Thyroid gland (tissue), 4 donors: ENCODE measurements at regions not wholly inside any gene's neighbourhood (a gene's known extent, or its start where the extent isn't known, plus 50 kb on each side); places are given as distances from the start of the nearest gene placed in this dataset.

ENCODE experiments used
- CTCF ChIP-seq, 6 experiments: fragments of 200-600 bp in 3 of 6; fragments of 450-650 bp in 3 of 6; sonication (generic) in 3 of 6; IDR thresholded peaks; one replicate each; pipeline ENCODE4 v1.5.1; 2016 to 2019; ENCODE audit warnings: antibody characterized with exemption in 6 of 6, mild to moderate bottlenecking in 2 of 6, inconsistent platforms in 1 of 6, moderate library complexity in 1 of 6
- POLR2A ChIP-seq, 2 donors: fragments of 450-650 bp; IDR thresholded peaks; one replicate each; pipeline ENCODE4 v1.6.1; 2017; ENCODE audit warnings: antibody characterized with exemption in 2 of 2, mild to moderate bottlenecking in 2 of 2, moderate library complexity in 1 of 2

DNA sequence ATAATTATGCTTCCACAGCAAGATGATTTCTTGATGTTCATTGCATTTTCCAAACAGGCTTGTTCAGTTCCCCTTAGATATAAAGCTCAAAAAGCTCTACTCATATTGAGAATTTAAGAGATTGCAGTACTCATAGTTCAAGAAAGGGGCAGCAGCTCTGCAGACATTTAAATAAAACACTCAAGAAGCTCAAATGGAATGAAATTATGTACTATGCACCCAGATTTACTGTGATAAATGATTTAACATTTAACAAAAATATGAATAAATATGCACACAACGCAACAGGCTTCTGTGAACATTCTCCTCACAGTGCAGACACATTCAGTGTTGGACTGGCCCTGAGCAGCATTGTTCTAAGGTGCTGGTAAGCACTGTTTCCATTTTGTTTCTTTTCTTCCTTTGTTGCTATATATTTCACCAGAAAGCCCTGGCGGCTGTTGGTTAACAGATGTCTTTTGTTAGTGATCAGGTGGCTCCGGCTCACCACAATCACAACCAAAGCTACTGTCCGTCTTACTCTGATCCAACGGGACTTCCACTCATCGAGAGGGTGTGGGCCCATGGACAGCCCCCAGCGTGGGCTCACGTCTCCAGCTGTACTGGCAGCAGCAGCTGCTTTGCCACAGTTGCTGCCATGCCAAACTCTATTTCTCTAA lies 1440.3 kb downstream of the NCAM2 start:
- TF ChIP-seq POLR2A (IDR thresholded peaks at IDR 0.05) (no peak), CTCF (IDR thresholded peaks at IDR 0.05) (no peak)
